GM18861 (cell line): ENCODE measurements at regions not wholly inside any gene's neighbourhood (a gene's known extent, or its start where the extent isn't known, plus 50 kb on each side); places are given as distances from the start of the nearest gene placed in this dataset.

Experiments used
- ATAC-seq: cut with Tn5 transposase; IDR thresholded peaks from one replicate; pipeline ENCODE4 v1.9.1; 2021; ENCODE audit not compliant: unreplicated experiment

- no peak for ATAC-seq
Observed at GRCh38 chr22:49721211-49721763, 106.4 kb downstream of the BRD1 start.

DNA sequence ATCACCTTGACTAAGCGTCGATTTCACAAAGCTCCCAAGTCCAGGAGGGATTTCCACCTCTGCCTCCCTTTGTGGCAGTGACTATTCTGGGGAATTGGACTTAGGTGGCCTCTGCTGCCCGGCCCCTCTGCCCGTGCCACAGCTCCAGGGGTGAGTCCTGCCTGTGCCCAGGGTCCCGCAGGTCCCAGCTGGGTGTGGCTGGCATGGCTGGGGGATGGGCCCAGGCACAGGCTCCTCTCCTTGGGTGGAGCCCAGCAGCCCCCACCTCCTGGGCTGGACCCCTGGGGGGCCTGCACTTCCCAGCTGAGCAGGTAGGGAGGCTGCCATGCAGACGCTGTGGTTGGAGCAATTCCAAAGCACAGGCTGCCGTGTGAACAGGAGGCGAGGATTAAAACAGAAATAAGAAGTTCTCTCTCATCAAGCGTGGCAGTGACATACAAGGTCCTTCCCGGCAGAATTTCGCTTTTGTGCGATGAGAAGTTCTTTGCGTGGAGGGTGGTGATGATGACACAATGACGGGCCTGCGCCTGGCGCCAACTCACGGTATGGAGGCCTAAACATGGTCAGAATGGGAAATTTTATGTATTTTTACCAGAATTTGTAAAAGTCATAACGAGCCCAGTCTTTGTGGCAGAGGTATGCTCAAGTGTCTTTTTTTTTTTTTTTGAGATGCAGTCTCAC lies 107.3 kb downstream of the BRD1 start:
- ATAC-seq: no peak

DNA sequence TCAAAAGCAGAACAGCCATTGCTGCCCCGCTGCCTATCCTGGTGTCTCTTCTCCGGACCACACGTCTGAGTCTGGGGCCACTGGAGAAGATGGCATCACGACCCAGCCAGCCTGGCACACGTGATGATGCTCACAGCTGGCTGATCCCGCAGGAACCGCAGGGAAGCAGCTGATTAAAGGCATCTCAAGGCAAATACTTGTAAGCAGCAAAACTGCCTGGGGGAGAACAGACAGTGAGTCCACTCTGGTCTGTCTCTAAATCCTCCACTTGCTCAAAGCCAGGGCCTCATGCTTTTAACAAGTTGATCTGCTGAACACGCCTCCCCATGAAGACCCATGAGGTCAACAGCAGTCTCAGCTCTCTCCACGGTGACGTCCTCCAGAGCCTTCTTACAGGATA lies 108.6 kb downstream of the BRD1 start:
- ATAC-seq: no peak

GRCh38 chr22:49718396-49718795 lies 109.3 kb downstream of the BRD1 start:
- ATAC-seq: no peak

- ATAC-seq: no peak
Observed at GRCh38 chr22:49717322-49717919, 110.3 kb downstream of the BRD1 start.

DNA sequence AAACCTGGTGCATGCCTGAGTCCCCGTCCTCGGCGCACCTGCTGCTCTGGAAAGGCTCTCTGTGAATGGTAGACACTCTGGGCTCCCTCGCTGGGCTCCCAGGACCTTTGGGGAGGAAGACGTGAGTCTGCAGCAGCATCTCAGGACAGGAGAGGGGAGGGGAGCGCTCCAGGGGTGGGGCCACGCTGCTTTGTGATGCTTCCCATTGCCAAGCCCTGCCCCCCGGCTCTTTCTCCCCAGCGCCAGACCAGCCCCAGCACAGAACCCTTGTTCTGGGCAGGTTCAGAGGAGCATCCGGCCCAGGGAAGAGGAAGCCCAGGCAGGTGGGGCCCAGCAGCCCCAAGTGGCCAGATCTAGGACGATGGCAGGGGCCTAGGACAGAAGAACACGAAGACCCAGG lies 111.2 kb downstream of the BRD1 start:
- ATAC-seq: no peak

DNA sequence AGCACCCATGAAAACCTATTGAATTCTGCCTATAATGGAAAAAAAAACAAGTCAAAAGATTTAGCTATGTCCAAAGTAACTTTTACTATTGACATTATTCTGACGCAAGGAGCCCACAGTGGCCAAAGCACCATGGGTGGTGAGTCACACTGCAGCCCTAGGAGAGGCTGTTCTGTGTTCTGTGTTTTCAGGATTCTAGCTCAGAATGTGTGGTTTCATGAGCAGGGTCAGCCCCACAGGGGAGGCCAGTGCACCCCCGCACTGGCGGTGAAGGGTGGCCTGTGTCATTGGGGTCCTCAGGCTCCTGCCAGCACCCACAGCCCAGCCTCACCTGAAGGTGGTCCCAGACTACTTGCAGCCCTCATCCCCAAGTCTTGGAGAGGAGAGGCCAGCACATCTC lies 112.2 kb downstream of the BRD1 start:
- ATAC-seq: no peak

DNA sequence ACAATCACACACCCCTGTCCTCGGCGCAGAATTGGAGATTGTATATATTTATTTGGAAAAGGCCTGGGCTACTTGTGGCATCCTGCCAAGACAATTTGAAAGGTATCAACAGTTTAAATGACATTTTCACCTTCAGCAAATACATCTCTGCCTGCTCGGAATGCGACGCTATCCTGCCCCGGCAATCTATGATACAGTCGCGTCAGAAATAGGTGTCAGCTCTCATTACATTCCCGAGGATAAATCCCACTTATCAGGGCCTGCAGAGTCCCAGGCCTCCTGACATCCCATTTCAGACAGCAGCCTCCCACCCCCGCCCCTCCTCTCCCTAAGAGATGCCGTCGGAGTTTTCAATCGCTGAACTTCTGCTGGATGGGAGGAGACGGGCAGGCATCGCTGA lies 114.7 kb downstream of the BRD1 start:
- ATAC-seq: no peak

GRCh38 chr22:49712195-49712791 lies 115.4 kb downstream of the BRD1 start:
- ATAC-seq: no peak

DNA sequence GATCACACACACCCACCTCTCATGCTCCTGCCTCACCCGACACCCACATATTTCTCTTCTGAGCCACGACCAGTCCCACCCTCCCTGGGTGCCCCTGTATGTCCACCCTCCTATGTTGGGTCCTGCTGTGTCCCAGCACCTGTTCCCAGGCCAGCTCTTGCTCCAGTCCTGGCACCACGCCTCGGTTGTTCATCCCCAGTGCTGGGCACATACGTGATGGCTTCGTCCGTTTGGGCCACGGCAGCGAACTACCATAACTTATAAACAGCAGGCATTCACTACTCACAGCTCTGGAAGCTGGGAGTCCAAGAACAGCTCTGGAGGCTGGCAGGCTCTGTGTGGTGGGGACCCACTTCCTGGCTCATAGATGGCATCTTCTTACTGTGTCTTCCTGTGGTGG lies 116.9 kb downstream of the BRD1 start:
- no peak for ATAC-seq

DNA sequence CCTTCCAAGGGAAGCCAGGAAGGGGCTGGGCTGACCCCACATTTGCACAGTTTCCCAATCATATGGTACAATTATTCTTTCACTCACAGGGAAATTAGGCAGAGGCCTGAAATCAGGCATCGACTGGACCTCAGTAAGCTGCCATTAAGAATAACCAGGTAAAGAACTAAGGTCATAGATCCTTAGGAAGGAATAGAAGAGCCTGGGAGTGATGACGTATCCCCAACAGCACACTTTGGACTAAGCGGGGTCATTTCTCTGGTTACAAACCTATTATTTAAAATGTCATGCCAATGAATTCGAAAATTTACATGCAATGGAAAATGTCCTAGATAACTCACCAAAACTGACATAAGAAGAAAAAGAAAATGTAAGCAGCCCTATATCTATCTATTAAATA lies 118.2 kb downstream of the BRD1 start:
- no peak for ATAC-seq

DNA sequence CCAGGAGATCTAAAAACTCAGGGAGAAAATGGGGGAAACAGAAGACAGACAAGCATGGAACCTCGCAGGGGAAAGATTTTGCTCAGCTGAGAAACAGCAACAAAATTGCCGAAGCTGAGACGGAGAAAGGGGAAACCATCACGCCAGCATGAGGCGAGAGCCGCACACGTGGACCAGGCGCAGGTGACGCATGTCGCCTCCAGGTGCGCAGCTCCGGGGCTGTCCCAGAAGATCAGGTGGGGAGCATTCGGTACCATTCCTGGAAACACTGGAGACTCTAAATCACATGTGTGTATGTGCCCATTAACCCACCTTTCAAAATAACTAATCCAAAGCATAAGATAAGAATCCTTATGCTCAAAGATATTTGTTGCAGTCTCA lies 121.7 kb downstream of the BRD1 start:
- ATAC-seq: no peak

GRCh38 chr22:49705216-49705971 lies 122.3 kb downstream of the BRD1 start:
- ATAC-seq: no peak

DNA sequence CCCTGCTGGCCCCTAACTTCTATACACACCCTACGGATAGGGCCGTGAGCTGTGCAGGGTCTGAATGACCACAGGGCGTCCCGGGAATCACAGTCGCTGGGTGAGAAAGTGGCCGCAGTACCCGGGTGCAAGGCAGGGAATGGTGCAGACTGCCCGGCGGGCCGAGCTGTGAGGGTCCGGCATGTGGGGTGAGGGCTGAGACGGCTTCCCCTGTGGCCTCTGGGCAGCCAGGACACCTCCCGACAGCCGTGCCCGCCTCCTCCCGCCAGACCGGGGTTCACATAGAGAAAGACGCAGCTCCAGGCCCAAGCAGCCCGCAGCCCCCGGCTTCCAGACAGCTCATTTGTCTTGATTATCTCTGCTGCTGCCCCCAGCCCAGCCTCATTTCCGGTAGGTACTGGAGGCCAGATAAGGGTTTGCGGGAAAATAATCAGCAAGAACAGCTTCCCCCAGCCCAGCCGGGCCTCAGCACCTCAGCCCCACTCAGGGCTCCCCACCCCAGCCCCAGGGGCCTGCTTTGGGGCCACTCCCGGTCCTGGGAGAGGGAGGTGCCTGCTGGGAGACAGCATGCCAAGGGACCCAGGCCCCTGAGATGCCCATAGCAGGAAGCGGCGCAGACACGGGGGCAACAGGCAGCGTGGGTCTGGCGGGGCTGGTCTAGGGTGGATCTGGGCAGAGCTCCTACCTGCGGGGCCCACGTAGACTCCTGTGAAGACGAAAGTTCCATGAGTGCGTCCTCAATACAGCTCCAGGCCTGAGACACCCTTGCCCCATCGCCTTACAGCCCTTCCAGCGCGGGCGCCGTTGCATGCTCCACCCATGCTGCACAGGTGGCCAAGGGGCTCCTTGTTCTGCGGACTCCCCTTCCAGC lies 123.1 kb downstream of the BRD1 start:
- no peak for ATAC-seq

- no peak for ATAC-seq
Observed at GRCh38 chr22:49703990-49704344, 123.7 kb downstream of the BRD1 start.

- no peak for ATAC-seq
Observed at GRCh38 chr22:49703505-49703904, 124.2 kb downstream of the BRD1 start.

GRCh38 chr22:49702068-49702397 lies 125.6 kb downstream of the BRD1 start:
- ATAC-seq: no peak

DNA sequence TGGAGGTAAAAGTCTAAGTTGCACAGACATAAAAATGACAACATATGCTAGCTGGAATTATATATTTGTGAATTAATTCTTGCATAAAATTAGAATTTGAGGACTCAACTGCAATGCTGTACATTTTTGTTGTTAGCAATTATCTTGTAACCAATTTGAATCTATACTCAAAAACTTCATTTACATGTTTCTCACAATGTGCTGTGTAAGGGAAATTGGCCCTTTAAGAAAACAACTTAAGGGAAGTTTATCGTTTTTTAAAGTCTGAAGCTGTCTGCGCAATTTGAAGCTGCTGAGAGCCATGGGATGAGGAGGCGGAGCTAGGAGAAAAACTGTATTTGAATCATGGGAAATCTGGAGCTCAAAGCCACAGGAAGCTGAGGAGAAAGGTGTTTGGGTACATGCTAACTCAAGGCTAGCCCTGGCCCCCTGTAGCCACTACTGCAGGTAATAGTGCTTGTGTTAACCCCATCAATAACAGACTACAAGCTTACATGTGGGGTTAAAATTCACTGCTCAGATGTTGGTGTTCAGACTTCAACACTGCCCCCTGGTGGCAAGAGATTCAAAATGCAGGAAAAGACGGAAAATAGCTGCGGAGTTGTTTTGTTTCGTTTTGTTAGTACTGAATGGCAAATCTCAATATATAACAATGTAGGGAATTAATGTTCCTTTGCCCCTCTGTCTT lies 126.1 kb downstream of the BRD1 start:
- no peak for ATAC-seq

DNA sequence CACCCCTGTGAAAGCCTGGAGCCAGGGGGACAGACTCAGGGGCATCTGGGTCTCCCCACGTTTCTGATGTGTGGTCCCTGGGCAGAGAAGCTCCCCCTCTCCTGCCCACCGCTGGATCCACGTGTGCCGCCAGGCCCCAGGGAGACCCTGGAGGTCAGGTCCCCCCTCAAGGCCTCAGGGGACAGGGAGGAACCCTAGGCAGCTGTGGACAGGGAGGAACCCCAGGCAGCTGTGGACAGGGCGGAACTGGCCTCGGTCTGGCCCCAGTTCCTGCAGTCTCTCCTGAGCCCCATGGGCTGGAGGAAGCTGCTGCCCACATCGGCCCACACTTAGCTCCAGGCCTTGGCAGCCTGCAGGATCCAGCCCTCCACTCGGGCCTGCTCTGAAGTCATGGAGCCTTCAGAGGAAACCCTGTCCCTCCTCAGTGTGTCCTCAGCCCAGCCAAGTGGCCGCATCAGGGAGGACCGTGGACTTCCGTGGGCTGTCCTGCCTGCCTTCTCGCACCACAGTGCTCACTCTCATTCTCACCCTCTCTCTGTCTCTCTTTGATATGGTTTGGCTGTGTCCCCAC lies 127.7 kb downstream of the BRD1 start:
- ATAC-seq: no peak

DNA sequence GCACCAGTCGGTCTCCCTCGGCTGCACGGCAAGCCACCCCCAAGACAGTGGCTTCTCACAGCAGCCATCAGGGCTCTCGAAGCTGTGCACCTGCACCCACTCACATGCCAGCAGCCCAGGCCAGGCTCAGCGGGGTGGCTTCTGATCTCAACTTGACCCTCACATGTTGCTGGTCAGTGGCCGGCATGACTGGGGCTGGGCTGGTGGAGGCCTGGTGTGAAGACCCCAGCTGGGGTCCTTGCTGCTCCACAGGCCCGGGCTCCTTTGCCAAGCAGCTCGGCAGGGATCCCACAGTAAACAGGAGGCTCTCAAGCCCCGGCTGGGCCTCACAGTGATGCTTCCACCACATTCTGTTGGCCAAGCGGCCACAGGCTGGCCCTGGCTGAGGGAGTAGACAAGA lies 128.2 kb downstream of the BRD1 start:
- ATAC-seq: no peak
